ENCODE measurements at regions not wholly inside any gene's neighbourhood (a gene's known extent, or its start where the extent isn't known, plus 50 kb on each side); places are given as distances from the start of the nearest gene placed in this dataset.

GRCh38 chr4:131411393-131411792 is 1737.7 kb upstream of the PCDH10 start:
- H3K27ac Mint-ChIP-seq, result no peak overlapping the region
- H3K4me3 Mint-ChIP-seq, result no peak overlapping the region
- no peak for TF ChIP-seq CTCF (IDR thresholded peaks at IDR 0.05)
- no peaks in the 10 kb centered on the region; the same call in 1 of the 2 replicates for H3K27me3 Mint-ChIP-seq (ENCODE audit: insufficient read depth)
- no peaks in the 10 kb centered on the region for H3K36me3 Mint-ChIP-seq (ENCODE audit: low read depth)
- no peak for DNase-seq
- H3K9me3 Mint-ChIP-seq, result peaks cover 27% of the 10 kb centered on the region
- no peaks in the 10 kb centered on the region for H3K4me1 Mint-ChIP-seq (ENCODE audit: low read depth)

- no peak for TF ChIP-seq CTCF (IDR thresholded peaks at IDR 0.05)
- Mint-ChIP-seq H3K27me3 (ENCODE audit: insufficient read depth) (no peaks in the 10 kb centered on the region), H3K36me3 (ENCODE audit: low read depth) (peaks cover 9% of the 10 kb centered on the region; the same call in 1 of the 2 replicates), H3K4me3 (no peak overlapping the region), H3K27ac (no peak overlapping the region), H3K9me3 (peaks cover 22% of the 10 kb centered on the region), H3K4me1 (ENCODE audit: low read depth) (no peaks in the 10 kb centered on the region)
- no peak for DNase-seq
Measured at GRCh38 chr4:131419147-131419546, 1729.9 kb upstream of the PCDH10 start.

GRCh38 chr4:131426023-131426758 is 1722.9 kb upstream of the PCDH10 start:
- no peaks in the 10 kb centered on the region for H3K27me3 Mint-ChIP-seq (ENCODE audit: insufficient read depth)
- no peak for DNase-seq
- H3K36me3 Mint-ChIP-seq (ENCODE audit: low read depth), result peaks cover 6% of the 10 kb centered on the region; the same call in 1 of the 2 replicates
- no peaks in the 10 kb centered on the region for H3K4me1 Mint-ChIP-seq (ENCODE audit: low read depth)
- peaks cover 45% of the 10 kb centered on the region for H3K9me3 Mint-ChIP-seq
- no peak overlapping the region for H3K27ac Mint-ChIP-seq
- no peak overlapping the region for H3K4me3 Mint-ChIP-seq
- TF ChIP-seq CTCF (IDR thresholded peaks at IDR 0.05), result no peak

- H3K36me3 Mint-ChIP-seq (ENCODE audit: low read depth), result no peaks in the 10 kb centered on the region
- TF ChIP-seq CTCF (IDR thresholded peaks at IDR 0.05), result no peak
- H3K4me1 Mint-ChIP-seq (ENCODE audit: low read depth), result no peaks in the 10 kb centered on the region
- no peak overlapping the region for H3K4me3 Mint-ChIP-seq
- peaks cover 38% of the 10 kb centered on the region for H3K9me3 Mint-ChIP-seq
- no peaks in the 10 kb centered on the region for H3K27me3 Mint-ChIP-seq (ENCODE audit: insufficient read depth)
- H3K27ac Mint-ChIP-seq, result no peak overlapping the region
- DNase-seq, result no peak
Measured at GRCh38 chr4:131427000-131427399, 1722.1 kb upstream of the PCDH10 start.

- H3K36me3 Mint-ChIP-seq (ENCODE audit: low read depth), result no peaks in the 10 kb centered on the region
- peaks cover 47% of the 10 kb centered on the region for H3K9me3 Mint-ChIP-seq
- no peak overlapping the region for H3K4me3 Mint-ChIP-seq
- no peak for DNase-seq
- H3K27me3 Mint-ChIP-seq (ENCODE audit: insufficient read depth), result no peaks in the 10 kb centered on the region; the same call in 1 of the 2 replicates
- no peak for TF ChIP-seq CTCF (IDR thresholded peaks at IDR 0.05)
- no peak overlapping the region for H3K27ac Mint-ChIP-seq
- H3K4me1 Mint-ChIP-seq (ENCODE audit: low read depth), result no peaks in the 10 kb centered on the region
Measured at GRCh38 chr4:131430302-131430701, 1718.8 kb upstream of the PCDH10 start.
